ENCODE measurements at regions not wholly inside any gene's neighbourhood (a gene's known extent, or its start where the extent isn't known, plus 50 kb on each side); places are given as distances from the start of the nearest gene placed in this dataset.

DNA sequence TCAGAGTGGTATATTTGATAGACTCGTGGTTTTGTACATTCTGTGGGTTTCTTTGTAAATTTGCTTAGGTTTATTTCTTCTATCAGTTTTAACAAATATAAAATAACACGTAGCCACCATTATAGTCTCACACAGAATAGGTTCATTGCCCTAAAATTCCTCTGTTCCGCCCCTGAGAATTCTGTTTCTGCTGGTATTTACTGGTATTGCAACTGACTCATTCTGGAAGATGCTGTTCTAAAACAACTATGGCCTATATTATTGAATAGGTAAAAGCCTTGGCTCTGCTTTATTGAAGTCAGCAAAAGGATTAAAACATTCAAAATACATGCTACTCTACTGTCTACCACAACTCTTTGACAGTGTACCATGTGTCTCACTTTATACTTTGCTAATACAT, 119.1 kb upstream of the CHORDC1 start:
- Histone ChIP-seq H3K36me3 (replicated peaks in 1 of 2; ENCODE audit: control insufficient read depth in 1 of 2, insufficient read depth in 2 of 2, low read length in 2 of 2) (no peaks in the 10 kb centered on the region), H3K4me2 (replicated peaks; ENCODE audit: extremely low read depth, low read length, poor library complexity, severe bottlenecking) (no peak overlapping the region), H3K27ac (ENCODE audit: low read depth in 1 of 2, low read length in 2 of 2) (no peak overlapping the region), H3K4me1 (ENCODE audit: control insufficient read depth in 1 of 2, insufficient read depth in 2 of 2, low read length in 2 of 2) (peaks cover 11 to 23% of the 10 kb centered on the region in 2 donors), H3K4me3 (replicated peaks in 1 of 3; ENCODE audit: low read depth in 2 of 3, low read length in 3 of 3) (no peak overlapping the region), H4K20me1 (ENCODE audit: insufficient read depth, low read length) (no peaks in the 10 kb centered on the region), H3K27me3 (ENCODE audit: control insufficient read depth in 2 of 2, insufficient read depth in 2 of 2, low read length in 2 of 2) (no peaks in the 10 kb centered on the region), H3K9me3 (replicated peaks in 1 of 2; ENCODE audit: control insufficient read depth in 1 of 2, insufficient read depth in 1 of 2, low read length in 2 of 2) (no peaks in the 10 kb centered on the region), H3K9ac (ENCODE audit: insufficient read depth, low read length, poor library complexity, severe bottlenecking) (no peak overlapping the region), H3K79me2 (ENCODE audit: insufficient read depth, low read length) (no peaks in the 10 kb centered on the region), H2AFZ (ENCODE audit: insufficient read depth, low read depth, low read length, poor library complexity, severe bottlenecking) (no peak overlapping the region)
- H3K4me1 Mint-ChIP-seq, result peaks cover 21% of the 10 kb centered on the region
- intact Hi-C loops (cut with micrococcal nuclease), result no loop called here
- no peak for DNase-seq
- H3K4me3 Mint-ChIP-seq, result no peak overlapping the region
- no peak for TF ChIP-seq CTCF (IDR thresholded peaks at IDR 0.05)
- H3K36me3 Mint-ChIP-seq, result no peaks in the 10 kb centered on the region
- H3K27me3 Mint-ChIP-seq (ENCODE audit: low read depth in 3 of 3), result no peaks in the 10 kb centered on the region
- WGBS (ENCODE audit: insufficient coverage), result no CpG with 5 or more reads among the region's 3 CpGs
- peaks cover 0 to 7% (median 0%) of the 10 kb centered on the region in 7 donors for H3K9me3 Mint-ChIP-seq
- no peak overlapping the region for H3K27ac Mint-ChIP-seq

GRCh38 chr11:90332415-90332814, 109.6 kb upstream of the CHORDC1 start:
- Mint-ChIP-seq H3K9me3 (peaks cover 0 to 4% (median 0%) of the 10 kb centered on the region in 7 donors), H3K4me3 (no peak overlapping the region), H3K36me3 (no peaks in the 10 kb centered on the region), H3K4me1 (no peaks in the 10 kb centered on the region), H3K27me3 (ENCODE audit: low read depth in 3 of 3) (peaks cover 0 to 2% (median 0%) of the 10 kb centered on the region in 3 donors), H3K27ac (no peak overlapping the region)
- no peaks in the 10 kb centered on the region for H3K79me2 ChIP-seq (ENCODE audit: insufficient read depth, low read length)
- H3K27ac ChIP-seq (ENCODE audit: low read depth in 1 of 2, low read length in 2 of 2), result no peak overlapping the region
- no peaks in the 10 kb centered on the region for H3K27me3 ChIP-seq (ENCODE audit: control insufficient read depth in 2 of 2, insufficient read depth in 2 of 2, low read length in 2 of 2)
- no peak overlapping the region for H2AFZ ChIP-seq (ENCODE audit: insufficient read depth, low read depth, low read length, poor library complexity, severe bottlenecking)
- H4K20me1 ChIP-seq (ENCODE audit: insufficient read depth, low read length), result no peaks in the 10 kb centered on the region
- no peak for DNase-seq
- no peaks in the 10 kb centered on the region for H3K4me1 ChIP-seq (ENCODE audit: control insufficient read depth in 1 of 2, insufficient read depth in 2 of 2, low read length in 2 of 2)
- H3K9ac ChIP-seq (ENCODE audit: insufficient read depth, low read length, poor library complexity, severe bottlenecking), result no peak overlapping the region
- no CpG with 5 or more reads among the region's 1 CpG for WGBS (ENCODE audit: insufficient coverage)
- no peak overlapping the region for H3K4me3 ChIP-seq (replicated peaks in 1 of 3; ENCODE audit: low read depth in 2 of 3, low read length in 3 of 3)
- no peaks in the 10 kb centered on the region for H3K9me3 ChIP-seq (replicated peaks in 1 of 2; ENCODE audit: control insufficient read depth in 1 of 2, insufficient read depth in 1 of 2, low read length in 2 of 2)
- H3K36me3 ChIP-seq (replicated peaks in 1 of 2; ENCODE audit: control insufficient read depth in 1 of 2, insufficient read depth in 2 of 2, low read length in 2 of 2), result no peaks in the 10 kb centered on the region
- TF ChIP-seq CTCF (IDR thresholded peaks at IDR 0.05), result no peak
- intact Hi-C loops (cut with micrococcal nuclease), result no loop called here
- H3K4me2 ChIP-seq (replicated peaks; ENCODE audit: extremely low read depth, low read length, poor library complexity, severe bottlenecking), result no peak overlapping the region

All from CD14-positive monocyte (primary cell).